Activated T-helper 1 cell treated with Interleukin-2 at 50 U/mL for 16 hours (primary cell): ENCODE measurements at regions not wholly inside any gene's neighbourhood (a gene's known extent, or its start where the extent isn't known, plus 50 kb on each side); places are given as distances from the start of the nearest gene placed in this dataset.

Experiments
- DNase-seq: peaks from one replicate; pipeline ENCODE4 v3.0.0-alpha.2; 2020; ENCODE audit warnings: low read depth

- no peak for DNase-seq
These were observed 515.9 kb upstream of the CELF4 start for GRCh38 chr18:38081516-38081915.

DNA sequence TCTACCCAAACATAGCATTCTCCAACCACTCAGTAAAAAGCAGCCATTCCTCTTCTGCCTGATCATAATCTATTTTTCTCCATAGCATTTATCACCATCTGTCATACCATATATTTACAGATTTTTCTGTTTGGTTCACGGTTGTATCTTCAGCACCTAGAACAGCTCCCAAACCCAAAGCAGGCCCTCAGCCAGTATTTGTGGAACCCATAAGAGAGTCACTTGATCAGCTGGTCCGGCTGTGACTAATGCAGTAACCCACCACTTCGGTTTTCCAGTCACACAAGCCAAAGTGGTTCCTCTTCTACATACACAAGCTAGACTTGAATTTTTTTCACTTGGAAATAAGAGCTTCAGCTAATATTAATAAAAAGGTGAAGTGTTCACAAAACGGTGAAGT lies 511.6 kb upstream of the CELF4 start:
- no peak for DNase-seq

DNA sequence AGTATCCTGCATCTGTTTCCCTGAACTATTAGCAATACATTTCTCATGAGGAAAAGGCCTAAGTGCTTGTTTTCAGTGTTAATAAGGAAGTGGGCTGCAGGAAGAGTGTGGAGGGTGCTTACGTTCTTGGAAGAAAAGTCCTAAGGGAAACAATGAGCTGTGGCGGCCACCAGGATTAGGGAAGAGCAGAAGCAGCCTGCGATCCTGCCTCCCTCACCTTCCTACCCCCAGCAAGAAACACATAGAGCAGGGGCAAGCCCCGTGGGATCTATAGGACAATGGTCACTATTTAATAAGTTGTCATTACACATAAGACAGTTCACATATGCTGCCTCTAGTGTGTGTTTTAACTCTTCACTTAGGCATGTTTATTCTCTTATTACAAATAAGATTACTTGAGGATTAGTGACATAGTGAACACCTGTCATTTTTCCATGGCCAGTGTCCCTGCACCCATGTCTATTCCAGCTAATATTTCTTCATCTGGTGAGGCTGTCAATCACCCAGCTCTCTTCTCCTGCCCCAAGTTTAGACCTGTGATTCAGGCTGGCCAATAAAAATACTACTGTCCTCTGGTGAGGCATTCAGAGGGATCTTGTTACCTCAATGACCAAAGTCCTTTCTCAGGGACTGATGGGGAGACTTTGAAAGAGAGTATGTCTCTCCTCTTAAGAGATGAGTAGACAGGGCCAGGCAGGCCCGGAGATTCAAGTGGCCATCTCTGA lies 510.9 kb upstream of the CELF4 start:
- DNase-seq = no peak

DNA sequence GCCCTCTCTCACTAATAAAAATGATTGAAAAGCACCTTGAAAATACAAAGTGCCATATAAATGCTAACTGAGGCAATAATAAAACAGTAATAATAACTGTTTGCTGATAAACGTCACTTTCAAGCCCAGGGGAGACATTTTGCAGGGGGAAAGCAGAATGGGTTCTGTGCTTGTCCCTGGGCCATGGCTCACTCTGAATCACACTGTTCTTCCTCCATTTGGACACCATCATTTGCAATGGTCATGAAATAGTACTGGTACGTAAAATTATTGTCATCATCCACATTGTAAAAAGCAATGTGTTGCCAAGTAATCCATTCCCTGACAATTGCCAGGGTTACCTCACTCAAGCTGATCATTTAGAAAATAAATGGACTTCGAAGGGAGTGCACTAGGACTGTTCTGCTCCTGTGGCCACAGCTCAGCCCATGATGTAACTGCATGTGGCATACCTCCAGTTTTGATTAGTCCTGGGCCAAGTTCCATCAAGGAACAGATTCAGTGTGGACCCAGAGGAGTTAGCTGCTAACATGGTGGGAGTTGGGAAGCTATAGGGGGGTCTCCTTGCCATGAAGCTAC lies 508.8 kb upstream of the CELF4 start:
- DNase-seq = no peak

DNA sequence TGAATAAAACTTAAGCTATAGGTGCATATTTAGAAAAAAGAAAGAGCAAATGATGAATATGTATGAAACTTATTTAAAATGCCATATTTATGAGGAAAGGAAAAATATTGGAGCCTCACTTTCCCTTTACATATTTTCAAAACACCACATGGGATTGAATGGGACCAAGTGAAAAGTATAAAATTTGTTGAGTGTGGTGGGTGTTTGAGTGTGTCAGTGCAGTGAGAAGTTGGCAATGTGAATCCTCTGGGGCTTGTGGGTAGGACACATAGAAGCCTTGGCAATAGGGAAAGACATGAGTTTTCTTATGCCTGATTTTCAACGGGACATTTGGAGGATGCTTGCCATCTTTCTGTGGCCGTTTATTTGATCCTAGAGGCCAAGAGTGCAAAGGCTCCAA lies 502.2 kb upstream of the CELF4 start:
- DNase-seq = no peak

DNA sequence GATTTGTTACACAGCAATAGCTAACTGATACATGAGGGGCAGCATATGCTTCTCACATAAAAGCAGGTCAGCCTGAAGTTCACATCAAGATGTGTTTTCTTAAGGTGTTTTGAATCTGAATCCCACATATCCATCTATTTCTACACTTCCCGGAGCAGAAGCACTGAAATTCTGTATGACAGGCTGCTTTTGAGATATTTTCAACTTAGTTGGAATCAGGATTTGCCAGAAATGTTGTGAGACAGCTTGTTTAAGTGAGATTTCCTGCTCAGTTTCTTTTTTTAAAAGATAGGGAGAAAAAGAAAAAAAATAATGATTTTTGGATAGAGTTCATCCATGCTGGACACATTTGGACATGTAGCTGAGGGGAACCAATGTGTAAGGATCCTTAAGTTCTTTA lies 501.5 kb upstream of the CELF4 start:
- DNase-seq = no peak

DNA sequence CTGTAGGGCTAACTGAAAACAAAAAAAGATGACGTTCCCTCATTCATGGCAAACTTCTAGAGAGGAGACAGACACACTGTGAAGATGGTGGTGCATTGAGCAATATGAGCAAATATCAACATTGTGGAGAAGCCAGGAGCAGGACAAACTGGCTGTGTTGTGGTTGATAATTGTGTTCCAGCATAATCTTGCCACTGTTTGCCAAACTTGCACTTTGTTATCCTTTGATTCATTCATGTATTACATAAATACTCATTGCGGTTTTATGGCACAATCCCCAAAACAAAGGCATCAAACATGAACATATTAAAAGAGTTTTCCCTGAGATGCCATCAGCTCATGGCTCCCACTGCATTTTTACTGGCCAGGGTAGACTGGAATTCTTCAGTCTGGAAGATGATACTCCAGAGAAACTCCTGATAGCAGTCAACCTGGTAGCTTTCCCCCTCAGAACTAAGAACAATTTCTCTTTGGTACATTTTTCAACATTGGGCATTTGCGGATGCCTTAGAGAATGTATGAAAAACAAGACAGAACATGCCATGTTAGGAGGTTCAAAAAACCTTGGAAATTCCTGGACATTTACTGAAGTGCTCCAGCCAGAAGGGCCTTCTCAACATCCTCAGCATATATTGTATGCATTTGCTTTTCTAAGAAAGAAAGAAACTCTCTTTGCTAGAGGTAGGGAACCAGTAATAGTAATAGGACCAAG lies 487.4 kb upstream of the CELF4 start:
- no peak for DNase-seq

- DNase-seq = no peak
These were observed 482.2 kb upstream of the CELF4 start for GRCh38 chr18:38047820-38048219.

DNA sequence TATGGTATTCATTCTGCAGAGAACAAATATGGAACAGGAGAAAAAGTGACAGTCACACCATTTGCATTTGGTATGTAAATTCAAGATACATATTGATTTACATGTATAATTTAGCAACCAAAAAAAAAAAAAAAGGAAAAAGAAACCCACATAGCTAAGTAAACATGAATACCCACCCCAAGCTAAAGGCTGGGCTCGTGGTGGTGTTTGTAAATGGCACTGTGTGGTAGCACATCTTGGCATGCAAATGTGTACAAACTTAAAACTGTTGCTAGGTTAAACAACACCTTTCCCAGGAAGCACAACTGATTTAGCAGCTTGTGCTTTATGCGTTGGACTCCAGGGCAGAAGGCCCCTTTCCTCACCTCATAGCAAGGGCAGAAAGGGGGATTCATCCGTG lies 481.1 kb upstream of the CELF4 start:
- no peak for DNase-seq

DNA sequence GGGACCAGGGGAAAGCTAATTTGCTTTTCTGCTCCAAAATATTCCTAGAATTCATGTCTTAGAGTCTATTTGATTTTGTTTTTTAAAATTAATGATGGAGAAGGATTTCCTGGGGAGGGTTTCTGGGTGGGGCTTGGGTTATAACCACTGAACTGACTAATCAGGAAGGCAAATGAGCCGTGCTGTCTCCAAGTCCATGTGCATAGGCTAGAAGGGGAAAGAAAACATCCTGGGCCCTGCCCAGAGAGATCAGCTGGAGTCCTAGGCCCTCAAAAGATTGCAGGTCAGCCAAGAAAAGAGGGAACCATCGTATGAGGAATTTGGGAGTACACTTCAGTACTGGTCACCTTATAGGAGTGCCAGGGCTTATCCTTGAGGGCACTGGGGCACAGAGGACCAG lies 480.2 kb upstream of the CELF4 start:
- no peak for DNase-seq

DNA sequence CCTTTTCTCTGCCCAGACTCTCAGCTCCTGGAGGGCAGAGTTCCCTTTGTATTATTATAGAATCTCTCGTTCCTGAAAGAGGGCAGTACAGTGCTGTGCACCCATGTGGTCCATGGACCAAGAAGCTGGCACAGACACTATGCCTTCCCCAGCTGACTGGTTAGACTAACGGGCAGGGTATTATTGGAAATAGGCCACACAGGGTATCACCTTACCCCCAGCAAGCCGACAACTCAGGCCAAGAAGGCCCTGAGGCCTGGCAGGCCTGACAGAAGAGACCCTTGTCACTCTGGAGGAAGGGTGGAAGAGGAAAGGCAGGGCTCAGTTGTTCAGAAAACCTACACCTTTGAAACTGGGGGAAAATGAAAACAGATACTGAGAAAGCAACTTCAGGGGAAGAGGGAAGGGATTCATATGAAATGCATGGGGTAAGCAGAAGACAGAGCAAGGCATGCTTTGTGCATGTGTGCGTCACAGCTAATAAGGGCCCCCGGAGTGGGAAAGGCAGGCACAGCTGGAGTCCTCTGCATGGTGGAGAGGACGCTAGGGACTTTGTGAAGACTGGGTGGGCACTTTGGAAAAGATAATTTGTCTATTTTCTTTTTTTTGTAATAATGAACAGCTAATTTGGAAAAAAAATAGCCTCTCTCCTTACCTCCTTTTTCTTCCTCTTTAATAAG lies 476.8 kb upstream of the CELF4 start:
- DNase-seq = no peak

- DNase-seq = no peak
These were observed 472.6 kb upstream of the CELF4 start for GRCh38 chr18:38038242-38038641.

DNA sequence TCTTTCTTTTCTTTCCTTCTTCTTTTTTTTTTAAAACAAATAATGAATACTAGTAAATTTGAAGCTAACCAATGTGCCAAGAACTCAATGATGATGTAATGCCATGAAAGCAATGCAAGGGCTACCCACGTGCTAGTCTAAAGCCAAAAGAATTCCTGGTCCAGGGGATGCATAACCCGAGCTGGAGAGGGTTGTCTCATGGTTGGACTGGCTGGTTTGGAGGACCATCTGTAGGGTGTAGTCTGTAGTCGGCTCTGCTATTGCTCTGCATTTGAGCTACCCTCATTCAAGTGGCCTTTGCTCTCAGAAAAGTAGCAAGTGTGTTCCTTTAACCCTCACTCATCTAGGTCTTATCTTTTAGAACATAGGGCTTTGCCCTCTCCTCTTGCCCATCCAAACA lies 469.6 kb upstream of the CELF4 start:
- no peak for DNase-seq

- no peak for DNase-seq
These were observed 467.7 kb upstream of the CELF4 start for GRCh38 chr18:38033282-38033681.

DNA sequence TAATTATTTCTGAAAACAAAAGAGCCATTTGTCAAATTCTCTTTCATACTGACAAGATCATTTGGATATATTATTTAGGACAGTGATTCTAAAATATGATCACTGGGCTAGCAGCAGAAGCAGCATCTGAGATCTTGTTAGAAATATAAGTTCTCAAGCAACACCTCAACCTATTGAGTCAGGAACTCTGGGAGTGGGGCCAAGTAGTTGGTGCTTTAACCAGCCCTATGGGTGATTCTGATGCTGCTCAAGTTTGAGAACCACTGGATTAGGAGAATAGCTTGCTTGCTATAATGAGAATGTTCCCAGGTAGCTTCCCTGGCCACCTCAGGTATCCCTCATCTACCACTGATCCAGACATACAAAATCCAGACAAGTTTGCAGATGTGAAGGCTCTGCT lies 466.9 kb upstream of the CELF4 start:
- no peak for DNase-seq

GRCh38 chr18:38028946-38029345 lies 463.3 kb upstream of the CELF4 start:
- no peak for DNase-seq

DNA sequence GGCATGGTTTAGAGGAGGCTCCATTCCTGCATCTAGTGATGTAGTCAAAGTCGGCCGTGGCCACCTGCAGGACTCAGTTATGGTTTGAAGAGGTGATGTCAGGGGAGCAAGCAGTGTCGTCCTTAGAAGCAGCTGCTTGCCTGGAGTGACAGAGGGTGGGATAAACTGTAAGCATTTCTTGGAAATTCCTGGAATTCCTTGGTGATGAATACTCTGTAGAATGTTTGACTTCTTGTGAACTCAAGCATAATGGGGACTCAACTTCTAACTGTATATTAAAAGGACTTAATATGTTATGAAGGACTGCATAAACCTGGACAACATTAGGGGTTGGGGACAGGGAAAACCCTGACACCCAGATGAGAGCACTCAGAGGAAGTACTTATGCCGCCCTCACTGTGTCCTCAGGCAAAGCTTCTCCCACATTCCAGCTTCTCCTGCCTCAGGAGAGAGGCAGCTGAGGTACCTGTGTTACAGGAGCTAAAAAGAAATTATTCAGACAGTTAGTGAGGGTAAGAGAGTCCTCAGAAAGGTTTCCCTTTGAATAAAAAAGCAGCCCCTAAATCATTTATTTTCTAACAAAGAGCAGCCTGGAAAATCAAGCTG lies 459.9 kb upstream of the CELF4 start:
- DNase-seq = no peak

- no peak for DNase-seq
These were observed 458.3 kb upstream of the CELF4 start for GRCh38 chr18:38023871-38024270.

- DNase-seq = no peak
These were observed 456.6 kb upstream of the CELF4 start for GRCh38 chr18:38022234-38022633.

DNA sequence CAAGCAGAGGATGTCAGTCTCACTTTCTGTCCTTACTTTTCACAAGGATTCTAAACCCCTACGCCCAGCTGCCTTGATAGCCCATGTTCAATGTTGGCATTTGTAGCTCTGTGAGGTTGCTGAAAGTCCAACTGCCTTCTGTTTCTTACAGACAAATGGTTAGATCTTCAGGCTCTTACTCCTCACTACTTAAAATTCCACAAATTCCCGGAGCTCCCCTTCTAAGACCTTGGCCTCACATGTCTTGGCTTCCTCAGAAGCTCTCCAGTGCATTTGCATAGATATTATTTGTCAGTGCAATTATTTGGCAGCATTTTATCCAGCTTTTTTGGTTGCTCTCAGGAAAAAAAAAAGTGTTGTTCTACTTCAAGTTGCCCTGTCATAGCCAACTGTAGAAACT lies 453.7 kb upstream of the CELF4 start:
- no peak for DNase-seq

DNA sequence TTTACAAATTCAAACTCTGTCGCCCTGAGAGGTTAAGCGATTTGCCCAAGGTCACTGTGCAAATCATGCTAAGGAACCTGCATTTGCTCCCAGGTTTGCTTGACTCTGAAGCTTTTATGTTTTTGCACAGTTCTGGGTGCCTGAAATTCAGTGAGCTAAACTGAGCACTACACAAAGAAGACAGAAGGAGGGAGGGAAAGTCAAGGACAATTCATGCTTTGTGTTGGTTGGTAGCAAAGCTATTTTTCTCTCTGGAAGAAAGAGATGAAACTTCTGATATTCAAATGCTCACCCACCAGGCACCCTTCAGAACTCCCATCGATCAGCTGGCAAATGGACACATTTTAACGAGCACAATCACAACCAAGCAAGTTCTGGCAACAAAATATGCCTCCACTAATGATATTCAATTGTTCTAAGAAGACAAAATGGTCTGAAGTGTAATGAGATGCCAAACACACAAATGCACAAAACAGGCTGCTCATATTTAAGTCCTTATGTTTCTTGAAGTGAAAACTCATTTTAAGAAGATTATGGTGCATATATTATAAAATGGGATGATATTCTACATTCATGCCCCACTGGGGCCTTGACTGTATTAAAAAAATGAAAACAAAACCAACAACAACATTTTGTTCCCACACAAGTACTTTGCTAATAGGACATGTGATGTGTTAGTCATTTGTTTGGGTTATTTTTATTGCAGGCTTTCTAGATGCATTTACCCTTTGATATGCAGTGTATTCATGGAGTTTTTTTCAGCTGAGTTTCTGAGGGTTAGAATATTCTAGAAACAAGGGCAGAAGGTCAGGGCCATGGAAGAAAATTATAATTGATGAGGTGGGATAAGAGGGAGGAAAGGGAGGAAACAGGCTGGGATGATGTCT lies 445.6 kb upstream of the CELF4 start:
- DNase-seq = no peak

DNA sequence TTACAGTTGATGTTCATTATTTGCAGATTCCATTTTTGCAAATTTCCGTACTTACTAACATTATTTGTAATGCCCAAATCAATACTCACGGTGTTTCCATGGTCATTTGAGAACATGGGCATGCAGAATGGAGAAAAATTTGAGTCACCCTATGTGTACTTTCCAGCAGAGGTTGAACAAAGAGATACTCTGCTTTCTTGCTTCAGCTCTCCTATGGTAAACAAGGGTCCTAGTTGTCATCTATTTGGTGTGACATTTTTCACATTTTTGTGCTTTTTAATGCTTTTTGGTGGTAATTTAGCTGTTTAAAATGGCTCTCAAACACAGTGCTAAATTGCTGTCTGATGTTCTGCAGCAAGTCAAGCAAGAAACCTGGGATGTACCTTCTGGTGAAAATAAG lies 444.4 kb upstream of the CELF4 start:
- no peak for DNase-seq
